Mesendoderm (in vitro differentiated cells): ENCODE measurements at regions not wholly inside any gene's neighbourhood (a gene's known extent, or its start where the extent isn't known, plus 50 kb on each side); places are given as distances from the start of the nearest gene placed in this dataset.

Experiments used
- DNase-seq: peaks from one replicate; pipeline ENCODE4 v3.0.0; 2013
- H2AK5ac ChIP-seq: 2 replicates; pipeline ENCODE4 v1.6.1; 2013; ENCODE audit warnings: low read length, inconsistent platforms
- H2BK120ac ChIP-seq: 2 replicates; pipeline ENCODE4 v1.6.1; 2013; ENCODE audit warnings: low read depth, mild to moderate bottlenecking, low read length, moderate library complexity, mixed read lengths
- H2BK15ac ChIP-seq: replicated peaks from 2 replicates; pipeline ENCODE4 v1.6.1; 2013; ENCODE audit warnings: low read depth, mild to moderate bottlenecking, moderate library complexity
- H2BK5ac ChIP-seq: 2 replicates; pipeline ENCODE4 v1.6.1; 2013; ENCODE audit warnings: low read length, inconsistent platforms
- H3K18ac ChIP-seq: 2 replicates; pipeline ENCODE4 v1.6.1; 2013; ENCODE audit warnings: mild to moderate bottlenecking, low read length, mixed read lengths
- H3K23ac ChIP-seq: one replicate; pipeline ENCODE4 v1.6.1; 2013; ENCODE audit warnings: low read length
- H3K27ac ChIP-seq: 2 replicates; pipeline ENCODE4 v1.5.1; 2013; ENCODE audit warnings: low read depth, mild to moderate bottlenecking, inconsistent platforms, low read length, moderate library complexity
- H3K27me3 ChIP-seq: 2 replicates; pipeline ENCODE4 v1.6.1; 2013; ENCODE audit warnings: low read length, control low read depth, mild to moderate bottlenecking, inconsistent platforms; ENCODE audit not compliant: insufficient read depth, poor library complexity
- H3K36me3 ChIP-seq: 2 replicates; pipeline ENCODE4 v1.6.1; 2013; ENCODE audit warnings: low read length, inconsistent platforms; ENCODE audit not compliant: control insufficient read depth, insufficient read depth
- H3K4ac ChIP-seq: one replicate; pipeline ENCODE4 v1.6.1; 2013; ENCODE audit warnings: low read depth, mild to moderate bottlenecking, low read length, moderate library complexity
- H3K4me1 ChIP-seq: 2 replicates; pipeline ENCODE4 v1.6.1; 2013; ENCODE audit warnings: low read depth, low read length, inconsistent platforms; ENCODE audit not compliant: control insufficient read depth
- H3K4me2 ChIP-seq: 2 replicates; pipeline ENCODE4 v1.6.1; 2013; ENCODE audit warnings: low read length
- H3K4me3 ChIP-seq: 2 replicates; pipeline ENCODE4 v1.5.1; 2013; ENCODE audit warnings: mild to moderate bottlenecking, low read length
- H3K56ac ChIP-seq: one replicate; pipeline ENCODE4 v1.6.1; 2013; ENCODE audit warnings: low read length
- H3K79me1 ChIP-seq: 2 replicates; pipeline ENCODE4 v1.6.1; 2013; ENCODE audit warnings: low read length, inconsistent platforms
- H3K79me2 ChIP-seq: 2 replicates; pipeline ENCODE4 v1.6.1; 2013; ENCODE audit warnings: mild to moderate bottlenecking, low read length; ENCODE audit not compliant: control insufficient read depth, insufficient read depth
- H3K9ac ChIP-seq: 2 replicates; pipeline ENCODE4 v1.6.1; 2013; ENCODE audit warnings: low read length, inconsistent platforms
- H4K5ac ChIP-seq: one replicate; pipeline ENCODE4 v1.6.1; 2013; ENCODE audit warnings: low read length
- H4K8ac ChIP-seq: one replicate; pipeline ENCODE4 v1.6.1; 2013; ENCODE audit warnings: low read depth, mild to moderate bottlenecking, control low read depth, low read length, moderate library complexity
- WGBS: extraction: QIAGEN DNeasy Blood & Tissue Kit; methylation state at CpG from one replicate; pipeline ENCODE4 v1.1.7; 2013; ENCODE audit warnings: low lambda C conversion rate, missing lambda C conversion rate; ENCODE audit not compliant: insufficient coverage; ENCODE audit errors: extremely low coverage; 5-methylcytosine and 5-hydroxymethylcytosine counted together

DNA sequence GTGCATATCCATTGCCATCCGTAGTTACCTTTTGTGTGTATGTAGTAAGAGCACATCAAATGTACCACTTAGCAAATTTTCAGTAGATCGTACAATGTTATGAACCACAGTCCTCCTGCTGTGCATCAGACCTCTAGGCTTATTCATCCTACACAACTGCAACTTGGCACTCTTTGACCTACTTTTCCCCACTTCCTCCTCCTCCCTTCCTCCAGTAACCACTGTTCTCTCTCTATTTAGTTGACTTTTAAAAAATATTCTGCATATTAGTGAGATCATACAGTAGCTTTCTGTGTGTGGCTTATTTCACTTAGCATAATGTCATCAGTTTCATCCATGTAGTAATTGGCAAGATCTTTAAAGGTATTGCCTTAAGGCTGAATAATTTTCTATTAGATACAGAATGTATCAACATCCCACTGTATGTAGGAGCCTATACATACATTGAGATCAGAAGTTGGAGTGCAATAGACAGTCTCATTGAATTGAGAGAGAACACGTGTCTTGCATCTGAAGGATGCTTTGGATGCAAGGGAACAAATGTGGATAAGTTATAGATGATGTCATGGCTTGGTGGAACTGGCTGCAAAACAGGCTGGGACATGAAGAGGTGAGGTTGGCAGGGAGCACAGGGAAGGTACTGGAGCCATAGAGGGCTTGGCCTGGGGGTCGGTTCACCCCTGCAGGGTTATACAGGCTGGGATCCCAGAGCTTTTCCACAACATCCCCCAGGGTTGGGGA lies 83.0 kb upstream of the FAM180A start:
- DNase-seq: no peak
- Histone ChIP-seq H4K8ac (no peak overlapping the region), H2BK15ac (no peak overlapping the region)

DNA sequence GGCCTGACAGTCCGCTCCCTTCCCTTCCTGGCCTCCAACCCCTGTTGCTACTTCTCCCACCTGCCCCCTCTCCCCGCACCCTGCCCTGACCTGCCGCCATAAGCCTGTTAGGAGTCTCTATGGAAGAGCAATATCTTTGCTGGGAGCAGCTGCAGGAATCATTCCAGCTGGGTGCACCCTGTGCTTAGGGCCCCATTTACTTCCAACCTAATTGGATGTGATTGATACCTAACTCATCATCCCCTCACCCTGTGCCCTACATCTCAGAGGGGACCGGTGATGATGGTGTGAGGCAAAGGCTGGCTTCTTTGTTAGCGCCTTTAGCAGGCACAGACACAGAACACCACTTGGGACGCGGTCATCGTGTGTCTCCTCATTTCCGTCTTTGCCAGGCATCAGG lies 80.0 kb upstream of the FAM180A start:
- Histone ChIP-seq H3K56ac (no peak overlapping the region), H2AK5ac (no peak overlapping the region), H3K36me3 (no peaks in the 10 kb centered on the region), H3K23ac (peak overlapping the region; percentile 33), H3K4me3 (no peak overlapping the region), H3K4me2 (no peak overlapping the region), H2BK15ac (no peak overlapping the region), H3K4me1 (no peaks in the 10 kb centered on the region), H4K8ac (no peak overlapping the region), H3K18ac (no peak overlapping the region), H4K5ac (no peak overlapping the region), H3K4ac (no peak overlapping the region), H3K27ac (no peak overlapping the region), H3K79me1 (no peaks in the 10 kb centered on the region), H3K79me2 (no peaks in the 10 kb centered on the region), H2BK5ac (no peak overlapping the region), H3K27me3 (no peaks in the 10 kb centered on the region), H2BK120ac (no peak overlapping the region), H3K9ac (no peak overlapping the region)
- no peak for DNase-seq
- WGBS: no CpG with 5 or more reads among the region's 9 CpGs

More for the DNA sequence above, 83.0 kb upstream of the FAM180A start:
- H3K4me2 ChIP-seq: no peak overlapping the region
- no peak overlapping the region for H3K9ac ChIP-seq
- no peak overlapping the region for H3K56ac ChIP-seq
- H2BK5ac ChIP-seq: no peak overlapping the region
- H3K27me3 ChIP-seq: no peaks in the 10 kb centered on the region
- no peak overlapping the region for H3K4ac ChIP-seq
- no peaks in the 10 kb centered on the region for H3K36me3 ChIP-seq
- H3K79me1 ChIP-seq: no peaks in the 10 kb centered on the region
- no peak overlapping the region for H3K27ac ChIP-seq
- no peak overlapping the region for H3K4me3 ChIP-seq
- no peak overlapping the region for H4K5ac ChIP-seq
- H3K23ac ChIP-seq: no peak overlapping the region
- no CpG with 5 or more reads among the region's 4 CpGs for WGBS
- H3K18ac ChIP-seq: no peak overlapping the region
- no peaks in the 10 kb centered on the region for H3K4me1 ChIP-seq
- H2BK120ac ChIP-seq: no peak overlapping the region
- no peaks in the 10 kb centered on the region for H3K79me2 ChIP-seq
- no peak overlapping the region for H2AK5ac ChIP-seq

GRCh38 chr7:135827391-135827790 lies 78.8 kb upstream of the FAM180A start:
- H4K8ac ChIP-seq: no peak overlapping the region
- H3K27me3 ChIP-seq: no peaks in the 10 kb centered on the region
- no CpG with 5 or more reads among the region's 2 CpGs for WGBS
- no peak overlapping the region for H3K27ac ChIP-seq
- no peak overlapping the region for H4K5ac ChIP-seq
- H2BK5ac ChIP-seq: no peak overlapping the region
- no peak overlapping the region for H3K23ac ChIP-seq
- H3K79me2 ChIP-seq: no peaks in the 10 kb centered on the region
- no peak overlapping the region for H2AK5ac ChIP-seq
- no peak overlapping the region for H2BK120ac ChIP-seq
- no peak overlapping the region for H3K4me3 ChIP-seq
- no peak overlapping the region for H3K56ac ChIP-seq
- no peak overlapping the region for H3K18ac ChIP-seq
- H3K4me1 ChIP-seq: no peaks in the 10 kb centered on the region
- H3K79me1 ChIP-seq: no peaks in the 10 kb centered on the region
- H3K9ac ChIP-seq: no peak overlapping the region
- DNase-seq: no peak
- no peaks in the 10 kb centered on the region for H3K36me3 ChIP-seq
- no peak overlapping the region for H3K4ac ChIP-seq
- no peak overlapping the region for H3K4me2 ChIP-seq
- H2BK15ac ChIP-seq: no peak overlapping the region

GRCh38 chr7:135825406-135825805 lies 76.8 kb upstream of the FAM180A start:
- Histone ChIP-seq H3K56ac (no peak overlapping the region), H2BK120ac (no peak overlapping the region), H2AK5ac (no peak overlapping the region), H3K79me2 (no peaks in the 10 kb centered on the region), H3K27ac (no peak overlapping the region), H3K4ac (no peak overlapping the region), H3K4me1 (no peaks in the 10 kb centered on the region), H3K18ac (no peak overlapping the region), H3K9ac (no peak overlapping the region), H3K23ac (no peak overlapping the region), H3K4me3 (no peak overlapping the region), H3K79me1 (no peaks in the 10 kb centered on the region), H3K4me2 (no peak overlapping the region), H3K27me3 (no peaks in the 10 kb centered on the region), H4K5ac (no peak overlapping the region), H3K36me3 (no peaks in the 10 kb centered on the region), H2BK5ac (no peak overlapping the region), H2BK15ac (no peak overlapping the region), H4K8ac (no peak overlapping the region)
- no CpG with 5 or more reads among the region's 9 CpGs for WGBS
- peak; percentile 42 for DNase-seq

- no peak overlapping the region for H3K27ac ChIP-seq
- no peak overlapping the region for H3K56ac ChIP-seq
- no peak overlapping the region for H3K23ac ChIP-seq
- H2AK5ac ChIP-seq: no peak overlapping the region
- H3K18ac ChIP-seq: no peak overlapping the region
- no peak overlapping the region for H2BK5ac ChIP-seq
- no peak overlapping the region for H4K8ac ChIP-seq
- H4K5ac ChIP-seq: no peak overlapping the region
- DNase-seq: no peak
- no peaks in the 10 kb centered on the region for H3K27me3 ChIP-seq
- H3K4me2 ChIP-seq: no peak overlapping the region
- WGBS: no CpG with 5 or more reads among the region's 6 CpGs
- H3K4me1 ChIP-seq: no peaks in the 10 kb centered on the region
- no peak overlapping the region for H3K9ac ChIP-seq
- no peak overlapping the region for H2BK15ac ChIP-seq
- no peaks in the 10 kb centered on the region for H3K36me3 ChIP-seq
- H3K79me2 ChIP-seq: no peaks in the 10 kb centered on the region
- H2BK120ac ChIP-seq: no peak overlapping the region
- H3K4ac ChIP-seq: no peak overlapping the region
- H3K4me3 ChIP-seq: no peak overlapping the region
- no peaks in the 10 kb centered on the region for H3K79me1 ChIP-seq
These were observed 73.8 kb upstream of the FAM180A start for GRCh38 chr7:135822376-135822775.

DNA sequence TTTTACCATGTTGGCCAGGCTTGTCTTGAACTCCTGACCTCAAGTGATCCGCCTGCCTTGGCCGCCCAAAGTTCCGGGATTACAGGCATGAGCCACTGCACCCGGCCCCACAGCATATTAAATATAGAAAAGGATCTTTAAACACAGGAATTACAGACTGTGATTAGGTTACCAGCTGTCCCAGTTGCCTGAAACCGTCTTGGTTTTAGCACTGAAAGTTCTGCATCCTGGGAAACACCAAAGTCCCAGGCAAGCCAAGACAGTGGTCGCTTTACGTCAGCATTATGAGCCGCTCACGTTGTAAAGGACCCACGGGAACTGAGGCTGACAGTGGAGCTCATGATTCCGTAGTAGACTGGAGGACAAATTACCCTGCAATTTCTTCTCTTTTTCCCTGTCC lies 69.0 kb upstream of the FAM180A start:
- peaks cover 6% of the 10 kb centered on the region for H3K4me1 ChIP-seq
- H3K27ac ChIP-seq: no peak overlapping the region
- no peaks in the 10 kb centered on the region for H3K79me1 ChIP-seq
- no peak overlapping the region for H2AK5ac ChIP-seq
- no peak overlapping the region for H3K23ac ChIP-seq
- no peak overlapping the region for H3K4ac ChIP-seq
- no peaks in the 10 kb centered on the region for H3K79me2 ChIP-seq
- no peak overlapping the region for H2BK5ac ChIP-seq
- H2BK120ac ChIP-seq: no peak overlapping the region
- H3K56ac ChIP-seq: no peak overlapping the region
- H3K4me2 ChIP-seq: no peak overlapping the region
- H3K36me3 ChIP-seq: no peaks in the 10 kb centered on the region
- H3K27me3 ChIP-seq: no peaks in the 10 kb centered on the region
- H4K8ac ChIP-seq: no peak overlapping the region
- no peak overlapping the region for H3K18ac ChIP-seq
- H4K5ac ChIP-seq: no peak overlapping the region
- no peak overlapping the region for H3K4me3 ChIP-seq
- no CpG with 5 or more reads among the region's 11 CpGs for WGBS
- DNase-seq: no peak
- no peak overlapping the region for H3K9ac ChIP-seq
- H2BK15ac ChIP-seq: no peak overlapping the region
